ENCODE measurements at regions not wholly inside any gene's neighbourhood (a gene's known extent, or its start where the extent isn't known, plus 50 kb on each side); places are given as distances from the start of the nearest gene placed in this dataset.

- Histone ChIP-seq H3K4me3 (ENCODE audit: low read depth in 1 of 2, low read length in 2 of 2) (no peak overlapping the region), H3K27ac (ENCODE audit: low read length) (no peak overlapping the region), H2AFZ (ENCODE audit: low read depth, low read length) (no peak overlapping the region), H3K4me1 (ENCODE audit: insufficient read depth, low read length) (peaks cover 49% of the 10 kb centered on the region), H3K27me3 (ENCODE audit: insufficient read depth, low read length, poor library complexity) (no peaks in the 10 kb centered on the region), H4K20me1 (ENCODE audit: insufficient read depth, low read length) (no peaks in the 10 kb centered on the region), H3K9ac (ENCODE audit: low read depth, low read length) (no peak overlapping the region), H3K9me3 (ENCODE audit: insufficient read depth, low read length, severe bottlenecking) (no peaks in the 10 kb centered on the region), H3K79me2 (ENCODE audit: insufficient read depth, low read length) (peaks cover 15% of the 10 kb centered on the region), H3K4me2 (ENCODE audit: insufficient read depth, low read length) (no peak overlapping the region), H3K36me3 (ENCODE audit: insufficient read depth, low read length) (peaks cover 3% of the 10 kb centered on the region; the same call in 1 of the 2 replicates)
- no peak for TF ChIP-seq EZH2 (IDR thresholded peaks at IDR 0.05; ENCODE audit: borderline replicate concordance, low read depth, low read length, severe bottlenecking)
- no peak for TF ChIP-seq CTCF (IDR thresholded peaks at IDR 0.05; ENCODE audit: borderline replicate concordance, extremely low read depth, low read length, poor library complexity, severe bottlenecking)
- DNase-seq (no peak), ATAC-seq (ENCODE audit: insufficient read depth, low read depth) (no peak)
These were observed 147.5 kb upstream of the GSE1 start for GRCh38 chr16:85465328-85466303.

GRCh38 chr16:85466304-85466700 lies 146.8 kb upstream of the GSE1 start:
- Histone ChIP-seq H3K27me3 (ENCODE audit: insufficient read depth, low read length, poor library complexity) (no peaks in the 10 kb centered on the region), H2AFZ (ENCODE audit: low read depth, low read length) (no peak overlapping the region), H3K4me1 (ENCODE audit: insufficient read depth, low read length) (peaks cover 48% of the 10 kb centered on the region), H3K4me2 (ENCODE audit: insufficient read depth, low read length) (no peak overlapping the region), H3K36me3 (ENCODE audit: insufficient read depth, low read length) (peaks cover 3% of the 10 kb centered on the region; the same call in 1 of the 2 replicates), H3K9me3 (ENCODE audit: insufficient read depth, low read length, severe bottlenecking) (no peaks in the 10 kb centered on the region), H3K27ac (ENCODE audit: low read length) (no peak overlapping the region), H4K20me1 (ENCODE audit: insufficient read depth, low read length) (no peaks in the 10 kb centered on the region), H3K79me2 (ENCODE audit: insufficient read depth, low read length) (peaks cover 15% of the 10 kb centered on the region), H3K9ac (ENCODE audit: low read depth, low read length) (no peak overlapping the region), H3K4me3 (ENCODE audit: low read depth in 1 of 2, low read length in 2 of 2) (no peak overlapping the region)
- ATAC-seq (ENCODE audit: insufficient read depth, low read depth) = no peak
- TF ChIP-seq CTCF (IDR thresholded peaks at IDR 0.05; ENCODE audit: borderline replicate concordance, extremely low read depth, low read length, poor library complexity, severe bottlenecking) (no peak), EZH2 (IDR thresholded peaks at IDR 0.05; ENCODE audit: borderline replicate concordance, low read depth, low read length, severe bottlenecking) (no peak)
- no peak for DNase-seq

GRCh38 chr16:85466989-85467388 lies 146.1 kb upstream of the GSE1 start:
- H3K79me2 ChIP-seq (ENCODE audit: insufficient read depth, low read length) = peaks cover 17% of the 10 kb centered on the region
- no peak for TF ChIP-seq EZH2 (IDR thresholded peaks at IDR 0.05; ENCODE audit: borderline replicate concordance, low read depth, low read length, severe bottlenecking)
- no peak for TF ChIP-seq CTCF (IDR thresholded peaks at IDR 0.05; ENCODE audit: borderline replicate concordance, extremely low read depth, low read length, poor library complexity, severe bottlenecking)
- no peaks in the 10 kb centered on the region for H3K27me3 ChIP-seq (ENCODE audit: insufficient read depth, low read length, poor library complexity)
- no peak overlapping the region for H2AFZ ChIP-seq (ENCODE audit: low read depth, low read length)
- H3K9me3 ChIP-seq (ENCODE audit: insufficient read depth, low read length, severe bottlenecking) = no peaks in the 10 kb centered on the region
- no peak overlapping the region for H3K4me2 ChIP-seq (ENCODE audit: insufficient read depth, low read length)
- no peak for ATAC-seq (ENCODE audit: insufficient read depth, low read depth)
- no peaks in the 10 kb centered on the region for H4K20me1 ChIP-seq (ENCODE audit: insufficient read depth, low read length)
- H3K9ac ChIP-seq (ENCODE audit: low read depth, low read length) = no peak overlapping the region
- H3K36me3 ChIP-seq (ENCODE audit: insufficient read depth, low read length) = peaks cover 3% of the 10 kb centered on the region; the same call in 1 of the 2 replicates
- DNase-seq = no peak
- no peak overlapping the region for H3K27ac ChIP-seq (ENCODE audit: low read length)
- no peak overlapping the region for H3K4me3 ChIP-seq (ENCODE audit: low read depth in 1 of 2, low read length in 2 of 2)
- H3K4me1 ChIP-seq (ENCODE audit: insufficient read depth, low read length) = peaks cover 41% of the 10 kb centered on the region
